Activated CD8-positive, alpha-beta memory T cell treated with anti-CD3 and anti-CD28 coated beads for 36 hours (primary cell): ENCODE measurements at regions not wholly inside any gene's neighbourhood (a gene's known extent, or its start where the extent isn't known, plus 50 kb on each side); places are given as distances from the start of the nearest gene placed in this dataset.

ENCODE experiments used
- CTCF ChIA-PET: fragments of 350-600 bp; sonication (Branson Sonifier 250); formaldehyde crosslinking; loops from one replicate; lab custom pipeline; 2021; ENCODE audit warnings: antibody characterized with exemption; lab: Charles Lee
- POLR2A ChIA-PET: fragments of 350-600 bp; sonication (Branson Sonifier 250); formaldehyde crosslinking; loops from one replicate; lab custom pipeline; 2021; ENCODE audit warnings: antibody characterized with exemption; lab: Charles Lee

DNA sequence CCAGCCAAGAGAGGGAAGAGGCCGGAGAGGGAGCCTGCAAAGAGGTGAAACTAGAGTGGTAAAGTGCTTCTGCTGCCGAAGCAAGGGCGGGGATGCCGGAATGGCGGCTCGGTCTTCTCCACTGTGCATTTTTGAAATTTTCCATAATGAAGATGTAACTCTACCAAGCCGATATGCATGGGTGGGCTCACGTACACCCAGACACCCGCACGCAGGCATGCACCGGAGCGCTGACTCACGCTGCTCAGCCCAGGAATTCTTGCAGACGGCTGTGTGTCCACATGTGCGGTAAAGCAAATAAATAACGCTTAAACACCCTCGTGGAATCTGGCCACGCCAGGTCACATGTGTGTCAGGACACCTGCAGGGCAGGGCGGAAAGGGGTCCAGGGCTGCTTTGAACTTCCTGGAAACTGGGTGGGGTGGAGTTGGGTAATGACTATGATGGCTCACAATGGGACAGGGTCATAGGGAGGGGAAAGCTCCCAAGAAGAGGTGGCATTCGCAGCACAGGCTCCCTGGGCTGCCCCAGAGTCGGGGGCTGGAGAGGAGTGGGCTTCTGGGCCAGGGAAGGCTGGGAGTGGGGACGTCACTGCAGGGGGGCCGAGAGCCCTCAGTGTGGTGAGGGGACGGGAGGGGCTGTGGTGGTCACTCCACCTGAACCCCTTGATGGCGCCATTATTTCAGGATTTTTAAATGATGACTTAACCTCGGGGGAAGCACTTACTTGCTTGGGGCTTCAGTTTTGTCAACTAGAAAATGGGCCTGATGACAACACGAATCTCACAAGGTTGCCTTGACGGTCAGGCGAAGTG, 265.5 kb downstream of the PARN start:
- ChIA-PET POLR2A (no interaction called here), CTCF (no interaction called here)

DNA sequence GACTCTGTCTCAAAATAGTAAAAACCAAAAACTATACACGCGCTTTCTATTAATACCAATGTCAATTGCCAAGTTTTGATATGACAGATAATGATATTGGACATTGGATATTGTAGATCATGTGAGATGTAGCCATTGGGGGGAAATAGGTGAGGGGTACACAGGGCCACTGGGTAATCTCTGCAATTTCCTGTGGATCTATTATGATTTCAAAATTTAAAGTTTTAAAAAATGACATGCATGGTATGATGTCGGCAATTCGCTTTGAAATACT, 266.0 kb downstream of the PARN start:
- CTCF ChIA-PET: no interaction called here
- POLR2A ChIA-PET: no interaction called here

DNA sequence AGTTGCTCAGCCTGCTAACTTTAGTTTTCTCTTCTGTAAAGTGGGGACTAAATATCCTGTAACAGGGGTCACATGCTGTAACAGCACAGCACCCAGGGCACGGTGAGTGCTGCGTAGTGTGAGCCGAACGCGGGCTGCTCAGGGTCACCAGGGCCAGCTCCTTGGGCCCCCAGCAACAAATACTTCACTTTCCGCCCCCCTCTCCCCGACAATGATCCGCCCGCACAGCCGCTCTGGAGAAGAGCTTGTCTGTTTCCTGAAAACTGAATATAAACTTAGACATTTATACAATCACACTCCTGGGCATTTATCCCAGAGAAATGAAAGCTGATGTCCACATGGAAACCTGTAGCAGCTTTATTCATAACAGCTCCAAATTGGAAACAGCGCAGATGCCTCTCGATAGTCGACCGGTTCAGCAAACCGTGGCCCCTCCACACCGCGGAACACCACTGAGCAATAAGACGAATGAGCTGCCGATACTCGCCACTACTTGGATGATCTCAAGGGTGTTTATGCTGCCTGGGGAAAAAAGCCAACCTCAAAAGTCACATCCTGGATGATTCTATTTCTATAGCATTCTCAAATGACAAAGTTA, 267.2 kb downstream of the PARN start:
- POLR2A ChIA-PET: interaction anchor here (0.7 kb wide), 1 partner anchor 81 kb away, joined by 6 read pairs; no protein-coding TSS in a partner anchor
- CTCF ChIA-PET: no interaction called here

DNA sequence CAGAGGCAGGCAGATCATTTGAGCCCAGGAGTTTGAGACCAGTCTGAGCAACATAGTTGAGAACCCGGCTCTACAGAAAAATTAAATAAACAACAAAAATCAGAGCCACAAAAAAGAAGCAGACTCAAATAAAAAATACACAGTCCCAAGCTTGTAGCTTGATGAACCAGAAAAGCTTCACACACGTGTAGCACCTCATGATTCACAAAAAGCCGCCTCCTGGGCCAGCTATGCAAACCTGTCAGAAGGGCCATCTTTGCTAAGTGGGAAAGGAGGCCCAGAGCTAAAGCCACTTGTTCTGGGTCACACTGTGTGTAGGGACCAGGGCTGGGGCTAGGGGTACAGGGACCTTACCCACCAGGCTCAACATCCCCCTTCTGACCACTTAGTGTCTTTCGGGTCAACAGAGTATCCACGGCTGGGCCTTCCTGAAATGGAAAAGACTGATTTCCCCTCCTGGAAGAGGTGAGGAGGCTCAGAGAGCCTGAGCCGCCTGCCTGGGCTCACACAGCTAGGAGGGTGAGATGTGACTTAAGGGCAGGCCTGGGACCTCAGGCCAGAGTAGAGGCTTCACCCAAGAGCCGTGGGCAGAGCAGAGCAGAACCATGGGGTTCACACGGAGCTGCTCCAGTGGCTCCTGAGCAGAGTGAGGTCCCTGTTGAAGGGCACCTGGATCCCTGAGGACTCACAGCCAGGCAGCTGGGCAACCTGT, 269.6 kb downstream of the PARN start:
- CTCF ChIA-PET: no interaction called here
- POLR2A ChIA-PET: no interaction called here

DNA sequence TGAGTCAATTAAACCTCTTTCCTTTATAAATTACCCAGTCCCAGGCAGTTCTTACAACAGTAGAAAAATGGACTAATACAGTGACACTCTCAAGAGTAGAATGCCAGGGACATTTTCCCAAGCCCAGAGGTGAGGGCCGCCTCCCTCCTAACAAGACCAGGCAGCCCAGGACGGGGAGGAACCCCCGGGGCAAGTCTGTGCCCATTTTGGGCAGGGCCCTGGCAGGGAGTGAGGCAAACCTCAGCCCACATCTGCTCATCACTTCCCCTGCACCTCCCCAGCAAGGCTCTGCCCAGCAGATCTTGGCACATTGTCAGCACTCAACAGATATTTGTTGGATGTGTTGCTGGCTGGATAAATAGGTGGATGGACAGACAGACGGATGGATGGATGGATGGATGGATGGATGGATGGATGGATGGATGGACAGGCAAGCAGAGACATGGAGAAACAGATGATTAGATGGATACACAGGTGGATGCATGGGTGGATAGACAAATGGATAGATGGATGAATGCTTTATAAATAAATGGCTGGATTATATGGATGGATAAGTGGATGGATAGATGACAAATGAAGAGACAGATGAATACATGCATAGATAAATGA, 271.3 kb downstream of the PARN start:
- ChIA-PET CTCF (no interaction called here), POLR2A (no interaction called here)

DNA sequence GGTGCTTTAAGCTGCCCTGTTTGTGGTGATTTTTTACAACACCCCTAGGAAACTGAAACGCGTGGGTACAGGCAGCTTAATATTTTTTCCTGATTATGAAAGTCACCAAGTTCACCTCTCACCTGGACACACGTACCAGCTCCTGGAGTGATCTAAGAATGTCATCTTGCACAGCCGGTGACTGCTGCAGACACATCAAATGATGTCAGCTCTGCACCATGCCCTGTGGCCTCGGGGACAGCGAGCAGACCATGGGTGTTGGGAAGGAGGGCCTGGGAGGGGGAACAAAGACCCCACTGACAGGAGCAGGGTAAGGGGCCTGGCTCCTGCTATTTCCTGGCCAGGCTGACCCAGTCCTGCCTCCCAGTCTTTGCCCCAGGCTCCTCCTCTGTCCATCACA, 272.7 kb downstream of the PARN start:
- POLR2A ChIA-PET: no interaction called here

DNA sequence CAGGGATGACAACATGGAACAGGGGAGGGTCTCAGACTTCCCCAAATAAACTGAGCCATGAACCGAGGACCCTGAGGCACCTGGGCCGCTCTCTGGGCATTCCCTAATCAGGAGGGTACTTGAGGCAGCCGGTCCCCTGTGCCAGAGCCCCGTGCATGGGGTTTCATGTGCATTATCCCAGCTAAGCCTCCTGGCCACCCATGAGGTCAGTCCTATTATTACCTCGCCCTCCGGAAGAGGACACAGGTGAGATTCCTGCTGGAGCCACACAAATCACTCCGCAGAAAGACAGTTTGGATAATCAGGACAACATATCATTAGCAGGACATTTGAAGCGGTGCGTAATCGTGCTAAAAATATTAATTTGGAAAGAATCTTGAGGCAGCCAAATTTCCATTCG, 274.0 kb downstream of the PARN start:
- CTCF ChIA-PET: interaction anchor here (1.5 kb wide), 1 partner anchor 55 kb away, joined by 3 read pairs; no protein-coding TSS in a partner anchor
- POLR2A ChIA-PET: no interaction called here

More for the DNA sequence above, 272.7 kb downstream of the PARN start:
- CTCF ChIA-PET: no interaction called here

DNA sequence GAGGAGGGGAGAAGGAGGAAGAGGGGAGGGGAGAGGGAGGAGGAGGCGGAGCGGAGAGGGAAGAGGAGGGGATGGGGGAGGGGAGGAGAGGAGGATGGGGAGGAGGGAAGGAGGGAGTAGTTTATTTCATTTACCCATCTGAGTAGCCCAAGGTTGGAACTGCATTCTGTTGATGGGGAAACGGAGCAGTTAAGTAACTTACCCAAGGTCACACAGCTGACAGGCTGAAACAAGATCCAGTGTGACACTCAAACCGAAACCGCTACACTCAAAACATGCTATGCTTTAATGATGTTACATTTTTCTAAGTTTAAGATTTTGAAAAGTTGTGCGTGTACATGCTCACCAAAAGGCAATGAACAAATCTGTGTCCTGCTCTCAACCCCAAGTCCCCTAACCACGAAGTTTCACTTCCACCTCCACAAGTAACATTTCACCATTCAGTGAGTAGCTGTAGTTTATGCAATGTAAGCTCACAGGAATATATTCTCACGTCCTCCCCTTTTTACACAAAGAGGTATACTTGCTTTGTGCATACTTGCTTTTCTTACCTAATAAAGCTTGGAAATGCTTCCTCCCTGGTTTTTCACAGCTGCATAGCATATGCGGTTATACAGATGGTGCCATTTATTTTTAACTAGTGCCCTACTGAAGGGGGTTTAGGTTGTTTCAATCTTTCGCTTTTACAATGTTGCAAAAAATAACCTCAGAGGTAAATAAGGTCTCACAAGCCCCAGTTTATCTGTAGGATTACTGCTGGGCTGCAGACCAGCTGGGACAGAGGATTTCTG, 275.3 kb downstream of the PARN start:
- CTCF ChIA-PET: interaction anchor here (0.6 to 1.5 kb wide), 2 partner anchors 23 to 53 kb away, joined by 3 to 4 read pairs; no protein-coding TSS in a partner anchor

DNA sequence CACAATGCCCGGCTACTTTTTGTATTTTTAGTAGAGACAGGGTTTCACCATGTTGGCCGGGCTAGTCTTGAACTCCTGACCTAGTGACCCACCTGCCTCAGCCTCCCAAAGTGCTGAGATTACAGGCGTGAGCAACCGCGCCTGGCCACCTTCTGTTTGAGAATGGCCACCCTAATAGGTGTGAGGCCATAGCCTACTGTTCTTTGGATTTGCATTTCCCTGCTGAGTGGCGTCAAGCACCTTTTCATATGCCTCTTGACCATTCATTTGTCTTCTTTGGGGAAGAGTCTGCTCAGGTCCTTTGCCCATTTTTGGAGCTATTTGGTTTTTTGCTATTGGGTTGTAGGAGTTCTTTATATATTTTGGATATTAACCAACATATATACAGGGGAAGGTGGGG, 276.7 kb downstream of the PARN start:
- CTCF ChIA-PET: no interaction called here

More for the DNA sequence above, 275.3 kb downstream of the PARN start:
- POLR2A ChIA-PET: no interaction called here

DNA sequence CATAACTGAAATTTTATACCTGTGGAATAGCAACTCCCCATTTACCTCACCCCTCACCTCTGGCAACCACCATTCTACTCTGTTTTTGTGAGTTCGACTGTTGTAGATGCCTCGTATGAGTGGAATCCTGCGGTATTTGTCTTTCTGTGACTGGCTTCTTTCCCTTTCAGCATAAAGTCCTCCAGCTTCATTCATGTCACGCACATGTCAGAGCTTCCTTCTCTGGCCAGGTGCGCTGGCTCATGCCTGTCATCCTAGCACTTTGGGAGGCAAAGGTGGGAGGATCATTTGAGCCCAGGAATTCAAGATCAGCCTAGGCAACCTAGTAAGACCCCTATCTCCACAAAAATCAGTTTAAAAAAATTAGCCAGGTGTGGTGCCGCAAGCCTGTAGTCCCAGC, 278.4 kb downstream of the PARN start:
- ChIA-PET POLR2A (interaction anchor here (0.6 kb wide), 1 partner anchor 108 kb away, joined by 3 read pairs; no protein-coding TSS in a partner anchor), CTCF (no interaction called here)

More for the DNA sequence above, 276.7 kb downstream of the PARN start:
- POLR2A ChIA-PET: no interaction called here

DNA sequence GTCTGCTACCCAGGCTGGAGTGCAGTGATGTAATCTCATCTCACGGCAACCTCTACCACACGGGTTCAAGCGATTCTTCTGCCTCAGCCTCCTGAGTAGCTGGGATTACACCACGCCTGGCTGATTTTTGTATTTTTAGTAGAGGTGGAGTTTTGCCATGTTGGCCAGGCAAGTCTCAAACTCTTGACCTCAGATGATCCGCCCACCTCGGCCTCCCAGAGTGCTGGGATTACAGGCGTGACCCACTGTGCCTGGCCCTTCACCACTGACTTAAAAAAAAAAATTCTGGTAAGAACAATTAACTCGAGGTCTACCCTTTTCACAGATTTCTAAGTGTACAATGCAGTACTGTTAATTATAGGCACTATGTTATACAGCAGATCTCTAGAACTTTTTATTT, 279.4 kb downstream of the PARN start:
- ChIA-PET CTCF (no interaction called here), POLR2A (no interaction called here)

DNA sequence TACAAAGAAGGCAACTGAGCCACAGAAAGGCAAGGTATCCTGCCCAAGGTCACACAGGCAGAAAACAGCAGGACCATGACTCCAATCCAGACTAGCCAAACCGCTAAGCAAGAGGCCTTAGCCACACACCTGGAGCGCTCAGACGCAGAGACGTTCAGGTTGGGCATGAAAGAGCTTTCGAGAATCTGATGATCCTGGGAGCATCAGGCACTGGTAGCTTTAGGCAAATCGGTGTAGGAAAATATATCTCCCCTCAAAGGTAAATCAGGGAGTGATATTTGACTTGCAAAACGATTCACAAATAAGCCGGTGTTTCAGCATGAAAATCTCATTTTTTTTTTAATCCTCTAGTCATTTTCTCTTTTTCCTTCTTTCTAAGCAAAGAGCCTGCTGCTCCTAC, 279.0 kb downstream of the MRTFB start:
- POLR2A ChIA-PET: no interaction called here

DNA sequence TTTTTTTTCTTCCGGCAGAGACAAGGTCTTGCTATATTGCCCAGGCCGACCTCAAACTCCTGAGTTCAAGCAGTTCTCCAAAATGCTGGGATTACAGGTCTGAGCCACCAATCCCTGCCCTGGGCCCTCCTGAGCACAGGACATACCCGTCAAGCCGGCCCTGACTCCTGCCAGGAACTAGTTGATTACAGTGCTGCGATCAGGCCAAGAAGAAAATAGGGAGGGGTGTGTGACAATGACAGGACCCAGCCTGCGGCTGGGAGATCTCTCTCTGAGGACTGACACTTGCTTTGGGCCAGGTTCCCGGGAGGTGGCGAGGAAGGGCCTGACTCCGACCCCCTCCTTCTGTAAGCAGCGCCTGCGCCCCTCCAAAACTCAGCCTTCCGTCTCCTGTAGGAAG, 276.6 kb downstream of the MRTFB start:
- ChIA-PET CTCF (no interaction called here), POLR2A (no interaction called here)

More for the DNA sequence above, 279.0 kb downstream of the MRTFB start:
- CTCF ChIA-PET: no interaction called here

DNA sequence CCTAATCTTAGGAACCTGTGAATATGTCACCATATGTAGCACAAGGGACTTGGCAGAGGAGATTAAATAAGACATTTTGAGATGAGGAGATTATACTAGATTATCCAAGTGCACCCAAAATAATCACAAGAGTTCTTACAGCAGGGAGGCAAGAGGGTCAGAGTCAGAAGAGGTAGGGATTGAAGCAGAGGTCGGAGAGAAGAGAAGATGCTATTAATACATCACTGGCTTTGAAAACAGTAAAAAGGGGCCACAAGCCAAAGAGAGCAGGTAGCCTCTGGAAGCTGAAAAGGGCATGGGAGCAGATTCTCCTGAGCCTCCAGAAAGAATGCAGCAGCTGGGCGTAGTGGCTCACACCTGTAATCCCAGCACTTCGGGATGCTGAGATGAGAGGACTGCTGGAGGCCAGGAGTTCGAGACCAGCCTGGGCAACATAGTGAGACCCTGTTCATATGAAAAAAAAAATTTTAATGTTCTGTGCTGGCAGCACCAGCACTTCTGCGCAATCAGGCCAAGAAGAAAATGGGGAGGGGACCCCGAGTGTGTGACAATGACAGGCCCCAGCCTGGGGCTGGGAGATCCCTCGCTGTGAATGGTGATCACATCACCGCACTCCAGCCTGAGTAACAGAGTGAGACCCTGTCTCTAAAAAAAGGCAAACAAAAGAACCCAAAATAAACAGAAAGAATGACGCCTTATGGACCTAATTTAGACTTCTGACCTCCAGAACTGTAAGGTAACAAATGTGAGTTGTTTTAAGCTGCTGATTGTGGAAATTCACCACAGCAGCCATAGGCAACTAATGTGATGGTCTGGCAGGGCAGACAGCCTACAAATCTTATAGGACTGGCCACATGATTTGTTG, 275.4 kb downstream of the MRTFB start:
- CTCF ChIA-PET: no interaction called here
- POLR2A ChIA-PET: no interaction called here

DNA sequence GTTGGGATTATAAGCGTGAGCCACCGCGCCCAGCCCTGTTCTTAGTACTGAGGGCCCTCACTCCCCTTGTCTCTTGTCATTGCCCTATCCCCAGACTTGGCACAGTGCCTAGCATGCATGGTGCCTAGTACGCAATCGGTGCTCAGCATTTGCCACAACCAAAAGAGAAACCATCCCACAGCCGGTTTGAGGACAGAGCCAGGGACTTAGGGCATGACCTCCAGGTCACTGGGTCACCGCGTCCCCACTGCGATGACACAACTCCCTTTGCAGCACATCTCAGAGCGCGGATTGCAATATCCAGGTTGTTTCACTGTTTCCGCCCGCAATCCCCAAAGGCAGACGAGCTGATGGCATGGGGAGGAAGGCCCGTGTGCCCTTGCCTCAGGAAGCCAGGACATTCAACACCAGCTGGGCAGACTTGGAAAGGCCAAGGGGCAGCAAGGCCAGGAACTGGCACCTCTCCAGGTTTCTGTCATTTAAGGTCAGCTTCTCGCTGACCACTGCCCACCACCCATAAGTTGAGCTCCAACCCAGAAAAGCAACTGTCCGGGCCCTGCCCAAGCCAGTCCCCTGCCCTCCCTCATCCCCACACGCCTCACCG, 274.5 kb downstream of the MRTFB start:
- CTCF ChIA-PET: no interaction called here
- POLR2A ChIA-PET: no interaction called here

DNA sequence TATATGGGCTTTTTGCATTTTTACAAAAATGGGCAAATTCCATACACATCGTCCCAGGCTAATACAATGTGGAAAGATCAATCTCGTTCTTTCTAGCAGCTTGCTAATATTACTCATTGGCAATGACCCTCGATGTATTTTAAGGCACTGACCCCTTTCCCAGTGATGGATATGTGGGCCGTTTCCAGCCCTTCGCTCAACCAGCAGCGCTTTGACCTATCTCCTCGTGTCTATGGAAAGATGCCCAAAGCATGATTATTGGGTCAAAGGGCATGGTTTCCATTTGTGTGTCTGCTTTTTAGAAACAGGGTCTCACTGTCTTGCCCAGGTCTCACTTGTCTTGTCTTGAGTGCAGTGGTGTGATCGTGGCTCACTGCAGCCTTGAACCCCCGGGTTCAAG, 273.8 kb downstream of the MRTFB start:
- CTCF ChIA-PET: no interaction called here
- POLR2A ChIA-PET: no interaction called here

DNA sequence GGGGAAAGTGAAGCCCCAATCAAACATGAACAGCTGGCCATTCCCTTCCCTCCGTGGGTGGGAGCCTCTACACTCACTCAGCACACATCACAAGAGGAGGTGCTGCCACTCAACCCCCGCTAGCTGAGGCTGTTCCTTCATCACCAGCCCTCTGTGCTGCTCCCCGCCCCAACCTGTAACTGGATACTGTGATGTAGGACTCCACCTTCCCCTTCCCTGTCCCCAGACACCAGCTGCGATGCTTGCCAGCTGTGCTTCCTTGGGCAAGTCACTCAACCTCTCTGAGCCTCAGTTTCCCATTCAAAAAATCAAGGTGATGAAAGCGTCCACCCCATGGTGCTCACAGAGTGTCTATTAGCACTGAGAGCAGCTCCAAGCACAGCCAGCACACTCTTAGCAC, 273.2 kb downstream of the MRTFB start:
- ChIA-PET CTCF (no interaction called here), POLR2A (no interaction called here)
